Inferior parietal cortex (tissue), 1 donor: ENCODE measurements at regions not wholly inside any gene's neighbourhood (a gene's known extent, or its start where the extent isn't known, plus 50 kb on each side); places are given as distances from the start of the nearest gene placed in this dataset.

Source experiments
- DNase-seq: peaks from one replicate; pipeline ENCODE4 v3.0.0-alpha.2; 2016; ENCODE audit errors: extremely low spot score

GRCh38 chr2:83661711-83662110 lies 797.4 kb downstream of the SUCLG1 start:
- no peak for DNase-seq

DNA sequence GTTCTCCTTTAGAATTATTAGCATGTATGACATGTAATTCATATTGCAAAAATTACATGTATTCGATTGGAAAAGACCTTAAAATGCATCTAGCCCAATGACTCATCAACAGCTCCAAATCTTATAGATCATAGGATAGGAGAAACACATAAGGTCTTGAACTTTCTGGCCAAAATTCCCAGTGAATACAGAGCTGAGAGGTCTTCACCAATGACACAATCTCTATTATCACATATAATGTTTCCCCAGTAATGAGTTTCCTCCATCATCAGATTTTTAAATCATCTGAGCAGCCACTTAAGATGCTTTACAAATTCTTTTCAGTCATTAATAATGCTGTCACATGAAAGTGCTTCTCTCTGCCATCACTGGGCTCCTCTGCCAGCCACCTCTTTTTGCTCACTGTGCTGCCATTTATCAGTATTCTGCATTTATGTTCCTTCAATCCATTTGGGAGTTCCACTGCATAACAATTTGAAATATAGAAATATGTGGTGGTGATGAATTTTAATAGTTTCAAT lies 804.9 kb downstream of the SUCLG1 start:
- DNase-seq = no peak

DNA sequence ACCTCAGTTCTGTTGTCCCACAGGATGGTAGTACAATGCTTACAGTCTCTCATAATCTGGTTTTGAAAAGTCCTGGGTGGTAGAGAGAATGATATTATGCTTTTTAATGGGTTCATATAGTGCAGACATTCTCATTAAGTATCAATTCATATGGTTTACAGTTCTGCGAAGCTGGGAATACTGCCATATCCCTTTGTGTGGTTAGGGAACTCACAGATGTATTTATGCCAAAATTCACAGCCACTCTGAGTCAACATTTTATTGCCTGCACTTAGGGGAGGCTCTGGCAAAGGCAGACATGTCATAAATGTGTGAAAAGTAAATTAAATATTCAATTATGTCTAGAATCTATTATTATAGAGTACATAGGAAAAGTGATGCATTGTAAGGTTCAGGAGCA lies 808.2 kb downstream of the SUCLG1 start:
- DNase-seq = no peak

DNA sequence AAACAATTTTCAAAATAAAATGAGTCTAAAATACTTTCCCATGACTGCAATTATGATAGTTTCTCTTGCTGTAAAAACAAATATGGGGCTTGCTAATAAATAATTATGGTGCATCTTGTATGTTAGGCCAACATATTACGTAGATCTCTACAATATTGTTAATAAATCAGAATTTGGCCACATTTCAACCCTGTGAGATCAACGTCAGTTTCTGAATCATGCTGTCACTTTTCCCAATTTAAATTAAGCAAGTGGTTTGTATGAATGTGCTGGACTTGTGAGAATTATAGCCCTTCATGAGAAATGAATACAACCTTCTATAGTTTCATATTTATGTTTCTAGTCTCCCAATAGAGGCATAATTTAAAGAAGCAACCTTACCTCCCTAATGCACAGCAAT lies 808.9 kb downstream of the SUCLG1 start:
- DNase-seq = no peak

GRCh38 chr2:83640506-83640905 lies 818.6 kb downstream of the SUCLG1 start:
- DNase-seq = no peak

DNA sequence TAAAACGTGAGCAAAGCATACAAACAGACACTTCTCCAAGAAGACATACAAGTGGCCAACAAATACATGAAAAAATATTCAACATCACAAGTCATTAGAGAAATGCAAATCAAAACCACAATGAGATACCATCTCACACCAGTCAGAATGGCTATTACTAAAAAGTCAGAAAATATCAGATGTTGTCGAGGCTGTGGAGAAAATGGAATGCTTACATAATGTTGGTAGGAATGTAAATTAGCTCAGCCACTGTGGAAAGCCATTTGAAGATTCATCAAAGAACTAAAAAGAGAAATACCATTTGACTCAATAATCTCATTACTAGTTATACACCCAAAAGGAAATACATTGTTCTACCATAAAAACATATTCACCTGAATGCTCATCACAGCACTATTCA lies 825.7 kb downstream of the SUCLG1 start:
- no peak for DNase-seq

DNA sequence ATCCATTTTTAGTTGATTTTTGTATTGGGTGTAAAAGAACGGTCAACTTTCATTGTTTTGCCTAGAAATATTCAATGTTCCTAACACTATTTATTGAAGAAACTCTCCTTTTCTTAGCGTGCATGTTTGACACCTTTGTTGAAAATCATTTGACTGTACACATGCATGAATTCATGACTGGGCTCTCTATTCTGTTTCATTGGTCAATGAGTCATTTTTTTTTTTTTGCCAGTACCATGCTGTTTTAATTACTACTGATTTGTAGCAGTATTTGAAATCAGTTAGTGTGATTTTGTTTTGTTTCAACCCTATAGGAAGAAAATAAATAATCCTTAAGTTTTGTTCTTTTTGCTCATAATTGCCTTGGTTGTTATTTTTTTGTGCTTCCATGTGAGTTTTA lies 828.7 kb downstream of the SUCLG1 start:
- DNase-seq = no peak

DNA sequence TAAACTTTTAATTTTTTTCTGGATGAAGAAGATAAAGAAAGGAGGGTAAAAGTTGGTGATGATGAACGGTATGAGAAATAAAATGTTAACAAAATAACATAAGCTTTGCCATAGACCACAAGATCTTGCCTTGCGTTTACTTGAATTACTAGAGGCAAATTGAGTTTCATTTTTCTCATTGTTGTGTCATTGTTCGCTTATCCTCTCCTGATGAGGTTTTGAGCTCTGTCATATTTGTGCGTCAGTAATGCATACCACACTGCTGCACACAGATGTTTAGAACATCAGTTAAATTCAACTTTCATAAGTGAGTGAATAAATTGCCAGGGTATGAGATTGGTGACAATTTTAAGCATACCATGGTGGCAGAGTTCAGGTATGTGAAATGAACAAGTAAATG lies 843.6 kb downstream of the SUCLG1 start:
- no peak for DNase-seq

DNA sequence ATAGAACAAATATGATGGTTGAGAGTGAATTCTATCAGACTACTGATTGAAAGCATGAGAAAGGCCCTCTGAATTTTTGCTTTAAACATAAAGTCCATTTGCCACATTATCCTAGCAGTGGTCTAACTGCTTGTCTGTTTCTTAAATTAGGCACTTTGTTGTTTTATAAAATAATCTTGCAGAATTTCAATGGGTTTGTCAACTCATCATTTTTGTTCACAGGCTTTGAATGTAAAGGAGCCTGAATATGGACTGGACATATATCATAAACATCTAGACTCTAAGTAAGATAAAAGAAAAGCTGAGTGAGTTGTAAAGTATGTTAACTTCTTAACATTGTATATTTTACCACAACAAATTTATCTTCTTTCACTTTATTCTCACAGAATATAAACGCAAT lies 845.9 kb downstream of the SUCLG1 start:
- DNase-seq = no peak

DNA sequence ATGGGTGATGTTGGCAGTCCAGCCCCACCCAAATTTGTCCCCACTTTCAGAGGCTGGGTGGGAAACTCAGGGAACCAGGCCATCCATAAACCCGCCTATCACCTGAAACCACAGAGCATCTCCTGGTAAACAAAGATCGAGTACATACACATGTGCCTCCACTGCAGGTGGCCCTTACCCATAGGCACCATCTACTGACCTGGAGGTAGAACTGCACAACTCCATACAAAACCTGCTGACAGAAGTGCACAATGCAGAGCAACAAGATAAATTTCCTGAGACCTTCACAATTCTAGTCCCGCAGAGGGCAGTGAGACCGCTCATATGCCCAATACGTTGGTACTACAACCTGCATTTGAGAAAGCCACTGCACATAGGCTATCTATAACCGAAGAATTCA lies 856.3 kb downstream of the SUCLG1 start:
- no peak for DNase-seq

- no peak for DNase-seq
Observed at GRCh38 chr2:83596592-83597282, 862.3 kb downstream of the SUCLG1 start.

DNA sequence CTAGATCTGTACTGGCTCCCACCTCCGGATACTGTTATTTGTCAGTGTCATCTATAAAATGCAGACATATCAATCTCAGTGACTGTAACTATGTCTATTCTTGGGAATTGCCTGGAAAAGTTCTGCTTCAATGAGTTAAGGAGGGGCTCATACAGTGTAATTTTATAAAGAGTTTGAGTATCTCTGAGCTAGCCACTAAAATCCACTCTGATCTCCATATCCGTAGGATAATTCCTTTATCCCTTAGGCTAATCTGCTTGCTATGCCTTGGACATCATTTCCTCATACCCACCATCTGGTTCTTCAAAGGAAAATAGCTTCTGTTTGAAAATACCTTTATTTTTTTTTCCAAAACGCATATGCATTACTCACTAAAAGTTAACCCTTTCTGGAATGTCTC lies 863.2 kb downstream of the SUCLG1 start:
- DNase-seq = no peak

- DNase-seq = no peak
Observed at GRCh38 chr2:83595121-83595690, 863.9 kb downstream of the SUCLG1 start.

- DNase-seq = no peak
Observed at GRCh38 chr2:83594241-83595120, 864.6 kb downstream of the SUCLG1 start.

- DNase-seq = no peak
Observed at GRCh38 chr2:83587309-83587708, 871.8 kb downstream of the SUCLG1 start.

DNA sequence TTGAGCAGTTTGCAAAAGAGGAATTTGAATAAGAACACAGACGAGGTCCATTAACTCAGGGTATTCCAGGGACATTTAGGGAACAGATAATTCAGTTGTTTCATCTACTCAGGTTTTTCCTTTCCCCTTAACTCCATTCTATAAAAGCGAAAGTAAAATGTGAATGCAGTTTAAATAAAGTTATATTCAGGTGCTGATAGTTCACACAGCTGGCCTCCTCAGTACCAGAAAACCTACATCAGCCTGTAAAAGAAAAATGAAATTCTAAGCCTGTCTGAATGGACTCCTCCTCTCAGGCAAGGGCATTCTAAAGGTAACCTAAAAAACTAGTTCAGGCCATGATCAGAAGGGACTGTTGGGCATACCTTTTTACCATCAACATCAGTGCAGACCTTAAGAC lies 873.8 kb downstream of the SUCLG1 start:
- no peak for DNase-seq

DNA sequence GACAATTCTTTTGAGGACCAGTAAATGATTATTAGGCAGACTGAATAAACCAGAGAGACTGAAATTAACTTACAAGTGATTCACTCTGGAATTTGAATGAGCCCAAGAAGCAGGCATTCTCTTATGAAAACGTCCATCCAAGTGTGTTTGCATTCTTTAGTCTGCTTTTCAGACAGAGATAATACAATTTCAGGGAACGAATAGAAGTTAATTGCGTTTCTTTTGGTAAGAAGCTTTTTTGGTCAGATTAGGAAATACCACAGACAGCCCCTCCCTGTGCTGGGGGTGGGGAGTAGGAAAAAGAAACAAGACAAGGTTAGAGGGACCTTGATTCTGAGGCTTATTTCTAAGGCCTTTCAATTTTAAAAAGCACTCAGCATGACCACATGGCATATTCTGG lies 874.4 kb downstream of the SUCLG1 start:
- DNase-seq = no peak

- DNase-seq = no peak
Observed at GRCh38 chr2:83582589-83582988, 876.5 kb downstream of the SUCLG1 start.

GRCh38 chr2:83579507-83579906 lies 879.6 kb downstream of the SUCLG1 start:
- no peak for DNase-seq

DNA sequence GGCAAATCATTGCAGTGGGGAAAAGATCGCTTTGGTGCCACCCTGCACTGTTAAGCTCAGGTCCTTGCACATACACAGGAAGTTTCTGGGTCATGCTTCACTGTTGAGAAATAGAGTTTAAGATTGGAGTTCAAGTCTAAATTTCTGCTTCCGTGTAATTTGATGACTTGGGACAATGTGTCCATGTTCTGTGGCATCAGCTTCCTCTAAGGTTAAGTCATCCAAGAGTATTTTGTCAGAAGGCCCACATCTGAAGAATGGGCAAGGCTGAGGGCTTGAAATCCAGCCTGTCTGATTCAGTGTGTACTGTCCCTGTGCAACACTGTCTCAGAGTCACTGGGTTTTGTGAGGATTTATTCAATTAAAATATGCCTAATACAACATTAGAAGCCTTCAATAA lies 880.7 kb downstream of the SUCLG1 start:
- no peak for DNase-seq

GRCh38 chr2:83574614-83575013 lies 884.5 kb downstream of the SUCLG1 start:
- DNase-seq = no peak

- DNase-seq = no peak
Observed at GRCh38 chr2:83573060-83573459, 886.0 kb downstream of the SUCLG1 start.

GRCh38 chr2:83572400-83572799 lies 886.7 kb downstream of the SUCLG1 start:
- no peak for DNase-seq
